Stimulated activated CD4-positive, alpha-beta T cell treated with anti-CD3 and anti-CD28 coated beads, Interleukin-15, amount 100 ng/mL, for 48 hours (primary cell): ENCODE measurements at regions not wholly inside any gene's neighbourhood (a gene's known extent, or its start where the extent isn't known, plus 50 kb on each side); places are given as distances from the start of the nearest gene placed in this dataset.
"Not testable (repeated sequence)": the region's sequence is repeated elsewhere in the genome, so short reads cannot be mapped to it uniquely, and the experiment has no call there.

Experiments used
- DNase-seq, 2 donors: peaks; one replicate each; pipeline ENCODE4 v3.0.0-alpha.2; 2020; ENCODE audit warnings: low read depth in 2 of 2

GRCh38 chr2:209049608-209050007, 374.2 kb upstream of the MAP2 start:
- DNase-seq, result no peak

- no peak for DNase-seq
Measured at GRCh38 chr2:209062210-209062609, 361.6 kb upstream of the MAP2 start.

GRCh38 chr2:209070262-209070661, 353.6 kb upstream of the MAP2 start:
- no peak for DNase-seq

DNA sequence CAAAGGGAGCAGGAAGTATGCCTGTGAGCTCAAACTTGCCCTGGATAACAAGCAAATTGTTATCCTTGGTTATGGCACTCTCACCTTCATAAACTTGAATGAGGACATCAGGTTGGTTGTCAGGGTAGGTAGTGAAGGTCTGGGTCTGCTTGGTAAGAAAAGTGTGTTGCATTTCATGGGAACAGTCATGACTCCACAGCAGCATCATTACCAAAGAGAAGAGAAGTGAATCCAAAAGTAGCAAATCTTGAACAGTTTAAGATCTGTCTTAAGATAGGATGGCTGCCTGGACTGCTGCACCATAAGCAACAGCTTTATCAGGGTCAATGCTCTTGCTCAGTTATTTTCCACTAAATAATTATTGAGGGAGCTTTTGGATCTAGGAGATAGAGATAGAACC, 350.7 kb upstream of the MAP2 start:
- DNase-seq, result no peak

- DNase-seq, result no peak
Measured at GRCh38 chr2:209074711-209075110, 349.1 kb upstream of the MAP2 start.

GRCh38 chr2:209076151-209076550, 347.7 kb upstream of the MAP2 start:
- no peak for DNase-seq

- no peak for DNase-seq
Measured at GRCh38 chr2:209086761-209087160, 337.1 kb upstream of the MAP2 start.

DNA sequence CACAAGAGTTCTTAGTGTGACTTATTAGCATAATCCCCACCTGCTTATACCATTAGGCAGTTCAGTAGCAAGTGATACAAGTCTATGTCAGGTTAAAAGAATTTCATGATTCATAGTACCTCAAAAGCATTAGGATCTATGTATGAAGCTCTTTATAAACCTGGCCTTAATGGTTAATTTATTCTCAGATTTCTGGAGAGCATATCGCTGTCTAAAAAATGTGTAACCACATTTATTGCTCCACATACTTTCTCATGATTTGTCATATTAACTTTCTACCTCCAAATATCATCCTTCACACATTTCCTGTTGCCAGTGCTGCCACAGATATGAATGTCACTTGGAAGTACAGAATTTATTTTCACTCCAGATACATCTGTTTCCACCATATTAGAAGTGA, 332.8 kb upstream of the MAP2 start:
- DNase-seq, result no peak

GRCh38 chr2:209094221-209094620, 329.6 kb upstream of the MAP2 start:
- no peak for DNase-seq

GRCh38 chr2:209095432-209095831, 328.4 kb upstream of the MAP2 start:
- DNase-seq, result no peak

DNA sequence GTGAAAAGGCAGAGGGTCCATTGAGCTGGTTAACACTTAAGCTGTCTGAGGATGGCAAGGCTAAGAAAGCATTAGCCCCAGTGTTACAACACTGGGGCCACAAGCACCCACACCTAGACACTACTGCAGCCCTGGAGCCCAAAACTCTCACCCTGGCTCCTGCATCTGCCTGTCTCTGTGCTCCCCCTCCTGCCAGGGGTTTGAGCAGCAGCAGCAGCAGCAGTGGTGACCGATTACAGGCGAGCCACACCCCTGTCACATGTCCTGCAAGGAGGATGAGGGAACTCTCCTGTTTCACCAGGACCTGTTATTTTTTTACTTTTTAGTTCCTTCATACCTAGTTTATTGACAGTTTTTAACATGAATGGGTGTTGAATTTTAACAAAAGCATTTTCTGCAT, 326.7 kb upstream of the MAP2 start:
- DNase-seq, result no peak

- DNase-seq, result no peak
Measured at GRCh38 chr2:209102319-209102718, 321.5 kb upstream of the MAP2 start.

GRCh38 chr2:209113026-209113425, 310.8 kb upstream of the MAP2 start:
- DNase-seq, result no peak

DNA sequence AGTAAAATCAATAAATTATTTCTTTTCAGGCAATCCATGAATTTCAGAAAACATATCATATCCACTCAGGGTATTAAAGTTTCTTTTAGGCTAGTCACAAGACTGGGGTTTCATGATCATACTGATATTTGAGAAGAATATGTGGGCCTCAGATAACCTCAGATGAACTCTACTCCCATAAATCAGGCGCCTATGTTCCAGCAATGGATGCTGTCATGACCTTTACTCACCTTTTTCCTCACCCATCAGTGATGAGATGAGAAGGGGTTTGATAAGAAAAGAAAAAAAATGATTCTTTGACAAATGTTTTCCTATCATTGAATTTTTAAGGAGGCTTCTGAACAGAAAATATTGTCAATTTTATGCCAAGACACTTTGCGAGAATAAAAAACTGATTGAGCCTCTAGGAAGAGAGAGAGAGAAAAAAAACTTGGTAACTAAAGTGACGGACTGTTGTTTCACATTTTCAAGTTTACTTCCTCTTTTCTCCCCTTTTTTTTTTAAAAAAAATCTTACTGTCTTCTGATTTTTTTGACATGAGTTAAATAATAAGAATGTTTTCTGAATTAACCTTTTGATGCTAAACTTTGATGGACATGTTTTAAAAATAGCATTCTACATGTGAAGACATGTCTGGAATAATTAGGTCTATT, 309.1 kb upstream of the MAP2 start:
- DNase-seq, result no peak

DNA sequence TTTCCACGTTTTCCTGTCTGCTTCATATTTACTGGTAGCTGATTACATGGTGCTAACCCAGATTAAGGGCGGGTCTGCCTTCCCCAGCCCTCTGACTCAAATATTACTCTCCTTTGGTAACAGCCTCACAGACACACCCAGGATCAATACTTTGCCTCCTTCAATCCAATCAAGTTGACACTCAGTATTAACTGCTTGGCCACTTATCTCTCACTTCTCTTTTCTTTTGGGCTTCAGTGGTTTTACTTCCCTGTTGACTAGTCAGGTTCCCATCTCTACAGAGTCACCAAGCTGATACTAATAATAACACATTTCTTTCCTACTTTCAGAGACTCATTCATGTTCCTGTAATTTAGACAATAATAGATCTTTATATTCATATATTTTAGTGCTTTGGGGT, 302.2 kb upstream of the MAP2 start:
- no peak for DNase-seq

- no peak for DNase-seq
Measured at GRCh38 chr2:209125291-209125690, 298.6 kb upstream of the MAP2 start.

GRCh38 chr2:209138079-209138478, 285.8 kb upstream of the MAP2 start:
- DNase-seq, result no peak

DNA sequence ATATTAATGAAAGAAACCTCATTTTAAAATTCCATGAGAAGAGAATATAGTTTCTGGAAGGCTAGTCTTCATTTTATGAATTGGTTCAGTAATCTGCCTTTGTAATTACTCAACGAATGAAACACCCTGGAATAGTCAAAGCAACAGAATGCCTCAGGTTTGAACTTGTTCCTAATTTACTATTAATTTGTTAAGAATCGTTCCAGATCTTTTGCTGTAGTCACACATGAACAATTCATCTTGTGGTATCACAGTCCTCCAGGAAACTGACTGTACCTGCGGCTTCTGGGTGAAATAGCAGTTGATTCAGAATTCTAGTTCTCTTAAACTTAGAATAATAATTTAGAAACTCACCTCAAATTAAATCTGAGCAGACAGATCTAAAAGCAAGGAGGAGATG, 282.7 kb upstream of the MAP2 start:
- DNase-seq, result no peak

- no peak for DNase-seq
Measured at GRCh38 chr2:209141818-209142217, 282.0 kb upstream of the MAP2 start.

GRCh38 chr2:209145220-209145691, 278.6 kb upstream of the MAP2 start:
- DNase-seq, result not testable (repeated sequence)

DNA sequence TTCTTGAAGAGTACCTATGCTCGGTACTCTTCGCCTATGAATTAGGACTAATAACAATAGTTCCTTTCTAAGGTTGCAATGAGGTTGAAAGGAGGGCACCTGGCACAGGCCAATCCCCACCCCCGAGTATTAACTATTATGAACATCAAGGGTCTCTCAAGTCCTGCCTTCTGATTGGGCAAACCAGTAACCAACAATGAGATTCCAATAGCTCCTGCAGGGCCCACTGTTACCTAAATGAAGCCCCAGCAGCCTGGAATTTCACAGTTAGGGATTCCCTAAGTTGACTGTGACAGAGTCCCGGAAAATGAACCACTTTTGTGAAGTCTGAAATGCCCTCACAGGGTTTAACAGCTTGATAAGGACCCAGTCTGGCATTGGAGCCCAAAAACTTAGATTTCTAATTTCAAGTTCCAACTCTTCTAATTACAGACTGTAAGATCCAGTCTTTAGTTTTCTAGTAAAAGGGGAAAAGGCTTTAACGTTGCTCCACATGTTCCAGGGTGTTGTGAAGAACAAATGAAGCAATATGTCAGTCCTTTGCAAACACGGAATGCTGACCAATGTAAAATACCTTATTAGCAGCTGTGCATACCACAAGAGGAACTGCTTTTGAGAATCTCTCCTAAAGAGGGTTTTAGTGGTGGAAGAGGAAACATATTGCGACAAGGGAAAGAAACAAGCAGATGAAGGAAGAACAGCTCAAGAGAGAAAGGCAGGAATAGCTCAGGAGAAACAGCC, 277.7 kb upstream of the MAP2 start:
- DNase-seq, result no peak

DNA sequence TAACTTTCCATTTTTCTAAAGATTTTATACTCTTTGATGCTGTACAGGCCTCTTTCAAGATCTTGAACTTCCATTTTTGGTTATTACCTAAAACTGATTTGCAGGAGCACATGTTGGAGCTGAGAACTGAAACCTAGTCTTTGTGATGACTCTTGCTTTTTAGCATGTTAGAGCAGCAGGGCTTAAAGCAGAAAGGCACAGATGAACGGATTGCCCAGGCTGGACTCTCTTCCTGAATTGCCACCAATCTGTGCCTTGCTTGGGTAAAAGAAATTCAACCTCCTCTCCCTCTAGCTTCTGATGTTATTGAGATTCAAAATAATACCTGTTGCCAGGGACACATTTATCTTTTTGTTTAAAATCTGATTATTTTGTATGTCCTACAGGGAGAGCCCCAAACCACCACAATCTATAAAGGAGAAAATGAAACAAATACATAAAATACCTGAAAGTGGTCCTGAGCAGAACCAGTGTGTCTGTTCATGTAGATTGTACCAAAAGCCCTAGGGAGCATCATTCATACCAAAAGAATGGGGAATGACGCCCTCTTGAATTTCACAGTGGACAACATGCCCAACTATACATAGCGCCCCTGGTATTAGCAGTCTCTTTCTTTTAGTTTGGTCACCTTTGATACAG, 277.0 kb upstream of the MAP2 start:
- DNase-seq, result no peak

DNA sequence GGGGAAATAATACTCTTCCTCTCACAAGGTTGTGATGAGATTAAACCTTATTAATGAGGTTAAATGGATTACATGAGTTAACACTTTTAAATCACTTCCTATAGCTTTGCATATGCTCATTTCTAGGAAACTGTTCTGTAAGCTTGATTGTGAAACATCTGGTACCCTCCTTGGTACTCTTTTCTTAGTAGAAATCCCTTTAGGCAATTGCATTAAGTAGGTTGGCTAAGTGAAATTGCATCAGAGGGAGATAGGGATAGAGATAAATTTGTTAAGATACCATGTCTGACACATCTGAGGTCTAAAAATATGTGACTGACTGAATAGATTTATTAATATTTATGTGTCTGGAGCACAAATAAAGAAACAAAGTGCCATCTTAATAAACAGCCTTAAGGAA, 275.9 kb upstream of the MAP2 start:
- DNase-seq, result no peak
